Adrenal gland (tissue), 5 donors: ENCODE measurements at regions not wholly inside any gene's neighbourhood (a gene's known extent, or its start where the extent isn't known, plus 50 kb on each side); places are given as distances from the start of the nearest gene placed in this dataset.

Experiments
- POLR2A ChIP-seq, 2 donors: fragments of 450-650 bp; IDR thresholded peaks; one replicate each; pipeline ENCODE4 v1.6.1; 2017; ENCODE audit warnings: antibody characterized with exemption in 2 of 2, mild to moderate bottlenecking in 2 of 2, moderate library complexity in 1 of 2
- TF ChIP-seq, protein P1 (sequence below), 6 experiments: fragments of 450-650 bp in 4 of 6; fragments of 200-600 bp in 2 of 6; sonication (generic) in 1 of 6; IDR thresholded peaks; 1 replicate in 5 of 6; 2 replicates in 1 of 6; pipeline versions ENCODE4 v1.5.1 to v1.8.0; 2016 to 2021; ENCODE audit warnings: antibody characterized with exemption in 6 of 6, mild to moderate bottlenecking in 2 of 6, moderate library complexity in 1 of 6
- donor health status: DM: no; HTN: no; CAD: no.

- TF ChIP-seq, protein P1, sequence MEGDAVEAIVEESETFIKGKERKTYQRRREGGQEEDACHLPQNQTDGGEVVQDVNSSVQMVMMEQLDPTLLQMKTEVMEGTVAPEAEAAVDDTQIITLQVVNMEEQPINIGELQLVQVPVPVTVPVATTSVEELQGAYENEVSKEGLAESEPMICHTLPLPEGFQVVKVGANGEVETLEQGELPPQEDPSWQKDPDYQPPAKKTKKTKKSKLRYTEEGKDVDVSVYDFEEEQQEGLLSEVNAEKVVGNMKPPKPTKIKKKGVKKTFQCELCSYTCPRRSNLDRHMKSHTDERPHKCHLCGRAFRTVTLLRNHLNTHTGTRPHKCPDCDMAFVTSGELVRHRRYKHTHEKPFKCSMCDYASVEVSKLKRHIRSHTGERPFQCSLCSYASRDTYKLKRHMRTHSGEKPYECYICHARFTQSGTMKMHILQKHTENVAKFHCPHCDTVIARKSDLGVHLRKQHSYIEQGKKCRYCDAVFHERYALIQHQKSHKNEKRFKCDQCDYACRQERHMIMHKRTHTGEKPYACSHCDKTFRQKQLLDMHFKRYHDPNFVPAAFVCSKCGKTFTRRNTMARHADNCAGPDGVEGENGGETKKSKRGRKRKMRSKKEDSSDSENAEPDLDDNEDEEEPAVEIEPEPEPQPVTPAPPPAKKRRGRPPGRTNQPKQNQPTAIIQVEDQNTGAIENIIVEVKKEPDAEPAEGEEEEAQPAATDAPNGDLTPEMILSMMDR (IDR thresholded peaks at IDR 0.05): no peak
- TF ChIP-seq POLR2A (IDR thresholded peaks at IDR 0.05): no peak
Observed at GRCh38 chr6:48915591-48915990, 547.5 kb downstream of the MMUT start.
